ENCODE measurements at regions not wholly inside any gene's neighbourhood (a gene's known extent, or its start where the extent isn't known, plus 50 kb on each side); places are given as distances from the start of the nearest gene placed in this dataset.
"Not testable (repeated sequence)": the region's sequence is repeated elsewhere in the genome, so short reads cannot be mapped to it uniquely, and the experiment has no call there.

DNA sequence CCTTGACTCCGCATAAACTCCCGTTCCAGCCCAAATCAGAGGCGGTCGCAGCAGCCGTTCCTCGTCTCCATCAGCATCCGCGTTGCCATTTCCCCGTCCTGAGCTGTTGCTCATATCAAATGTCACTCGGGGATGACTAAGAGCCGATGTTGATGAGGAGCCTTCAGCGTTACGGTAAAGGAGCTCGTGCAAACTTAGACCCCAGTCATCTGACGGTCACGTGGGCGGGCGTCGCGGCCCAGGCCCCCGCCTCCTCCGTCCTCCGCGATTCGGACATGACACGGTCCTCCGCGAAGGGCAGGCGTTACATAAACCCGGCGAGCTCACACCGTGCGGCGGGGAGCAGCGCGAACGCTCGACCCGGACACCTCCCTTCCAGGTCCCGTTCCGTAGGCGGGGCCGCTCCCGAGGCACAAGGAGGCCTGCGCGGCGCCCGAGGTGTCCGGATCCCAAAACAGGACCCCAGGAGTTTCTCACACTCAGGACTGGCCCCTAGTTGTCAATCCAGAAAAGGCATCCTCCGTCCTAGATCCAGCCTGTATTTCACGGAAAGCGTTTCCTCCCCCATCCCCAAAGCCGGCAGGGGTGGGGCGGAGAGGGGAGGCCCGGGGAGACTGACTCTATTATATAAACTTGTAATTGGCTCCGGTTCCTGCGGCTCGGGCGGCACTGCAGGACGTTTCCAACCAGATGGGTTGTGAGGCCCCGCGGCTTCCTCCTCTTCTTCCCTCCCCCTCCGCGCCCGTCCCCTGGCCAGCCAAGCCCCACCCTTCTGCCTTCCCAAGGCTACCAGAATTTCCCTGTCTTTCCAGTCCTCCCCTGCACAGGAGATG, 100.0 kb upstream of the IGF1R start:
- peak in 49 of 51 donors; percentile 8 to 80 (median 50) for DNase-seq

DNA sequence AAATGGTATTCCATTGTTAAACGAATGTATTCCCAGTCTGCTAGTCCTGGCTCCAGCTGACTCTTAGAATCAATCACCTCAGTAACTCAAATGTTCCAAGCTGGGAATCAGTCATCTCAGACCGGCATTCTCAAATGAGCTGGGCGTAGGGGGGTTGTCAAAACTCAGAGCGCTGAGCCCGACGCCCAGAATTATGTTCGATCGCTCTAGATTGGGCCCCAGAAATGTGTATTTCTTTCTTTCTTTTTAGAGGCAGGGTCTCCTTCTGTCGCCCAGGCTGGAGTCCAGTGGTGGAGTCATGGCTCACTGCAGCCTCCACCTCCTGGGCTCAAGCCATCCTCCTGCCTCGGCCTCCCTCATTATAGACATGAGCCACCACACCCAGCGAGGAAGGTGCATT, 99.3 kb upstream of the IGF1R start:
- DNase-seq = no peak

DNA sequence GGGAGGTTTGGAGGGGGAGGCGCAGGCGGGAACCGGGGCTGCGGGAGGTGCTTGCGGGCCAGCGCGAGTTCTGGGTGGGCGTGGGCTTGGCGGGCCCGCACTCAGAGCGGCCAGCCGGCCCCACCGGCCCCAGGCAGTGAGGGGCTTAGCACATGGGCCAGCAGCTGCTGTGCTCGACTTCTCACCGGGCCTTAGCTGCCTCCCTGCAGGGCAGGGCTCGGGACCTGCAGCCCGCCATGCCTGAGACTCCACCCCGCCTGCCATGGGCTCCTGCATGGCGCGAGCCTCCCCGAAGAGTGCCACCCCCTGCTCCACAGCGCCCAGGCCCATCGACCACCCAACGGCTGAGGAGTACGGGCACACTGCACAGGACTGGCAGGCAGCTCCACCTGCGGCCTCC, 98.6 kb upstream of the IGF1R start:
- DNase-seq = no peak

DNA sequence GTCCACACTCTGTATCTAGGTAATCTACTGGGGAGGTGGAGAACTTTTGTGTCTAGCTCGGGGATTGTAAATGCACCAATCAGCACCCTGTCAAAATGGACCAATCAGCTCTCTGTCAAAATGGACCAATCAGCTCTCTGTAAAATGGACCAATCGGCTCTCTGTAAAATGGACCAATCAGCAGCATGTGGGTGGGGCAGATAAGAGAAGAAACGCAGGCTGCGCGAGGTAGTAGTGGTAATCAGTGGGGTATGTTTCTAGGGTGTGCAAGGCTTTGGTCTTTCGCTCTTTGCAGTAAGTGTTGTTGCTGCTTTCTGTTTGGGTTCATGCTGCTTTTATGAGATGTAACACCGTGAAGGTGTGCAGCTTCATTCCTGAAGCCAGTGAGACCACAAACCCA, 98.0 kb upstream of the IGF1R start:
- DNase-seq = not testable (repeated sequence)

DNA sequence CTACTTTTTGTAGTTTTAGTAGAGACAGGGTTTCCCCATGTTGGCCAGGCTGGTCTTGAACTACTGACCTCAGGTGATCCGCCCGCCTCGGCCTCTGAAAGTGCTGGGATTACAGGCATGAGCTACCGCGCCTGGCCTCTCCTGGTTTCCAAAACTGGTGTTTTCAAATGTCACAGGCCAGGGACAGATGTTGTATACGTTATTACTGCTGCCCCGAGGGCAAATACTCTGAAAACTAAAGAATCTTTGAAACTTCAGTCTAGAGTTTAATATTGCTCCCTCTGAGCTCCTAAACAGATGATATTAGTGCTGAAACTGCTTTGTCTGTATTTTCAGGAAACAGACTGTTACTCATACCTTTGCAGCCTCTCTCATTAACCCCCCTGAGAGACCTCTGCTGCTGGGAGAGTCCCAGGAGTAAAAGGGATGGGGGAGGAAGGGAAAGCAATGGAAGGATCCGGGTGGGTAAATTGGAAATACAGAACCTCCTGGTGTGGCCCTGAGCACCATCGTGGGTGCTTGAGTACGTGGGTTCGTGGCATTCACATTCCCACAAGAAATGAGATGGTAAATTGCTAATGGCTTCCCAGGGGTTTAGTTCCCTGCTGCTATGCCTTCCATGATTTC, 96.3 kb upstream of the IGF1R start:
- no peak for DNase-seq

DNA sequence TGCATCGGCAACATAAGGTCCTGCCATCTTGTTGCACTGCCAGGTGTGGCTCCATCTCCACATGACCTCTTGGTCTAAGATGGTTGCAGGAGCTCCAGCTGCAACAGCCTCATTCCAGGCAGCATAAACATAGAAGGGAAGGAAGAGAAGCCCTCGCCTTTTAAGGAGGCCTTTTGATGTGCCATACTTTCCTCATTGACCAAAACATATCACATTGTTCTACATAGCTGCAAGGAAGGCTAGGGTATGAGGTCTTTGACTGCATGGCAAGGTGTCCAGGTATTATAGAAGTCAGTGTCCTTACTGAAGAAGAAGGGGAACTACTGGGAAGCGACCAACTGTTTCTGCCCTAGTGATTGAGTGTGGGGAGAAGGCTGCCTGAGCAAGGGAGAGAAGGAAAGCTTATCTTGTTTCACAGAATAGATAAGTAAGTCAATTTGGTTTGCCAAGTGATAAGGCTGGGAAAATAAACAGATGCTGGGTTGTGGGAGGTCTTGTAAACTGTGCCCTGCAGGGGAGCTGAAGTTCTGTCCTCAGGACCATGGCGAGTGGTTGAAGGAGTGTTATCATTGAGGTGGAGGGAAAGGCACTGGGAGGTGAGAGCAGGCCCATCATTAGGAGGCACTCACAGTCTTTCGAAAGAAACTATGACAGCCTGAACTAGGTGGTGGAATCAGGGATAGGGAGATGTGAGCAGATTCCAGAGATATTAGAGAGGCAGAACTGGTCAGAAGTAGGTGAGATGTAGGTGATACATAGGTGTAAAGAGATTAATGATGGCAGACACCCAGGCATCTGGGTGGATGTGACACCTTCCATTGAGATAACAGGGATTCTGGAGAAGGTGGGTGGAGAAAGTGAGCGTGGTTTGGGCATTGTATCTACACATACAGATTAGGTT, 93.8 kb upstream of the IGF1R start:
- DNase-seq = no peak

DNA sequence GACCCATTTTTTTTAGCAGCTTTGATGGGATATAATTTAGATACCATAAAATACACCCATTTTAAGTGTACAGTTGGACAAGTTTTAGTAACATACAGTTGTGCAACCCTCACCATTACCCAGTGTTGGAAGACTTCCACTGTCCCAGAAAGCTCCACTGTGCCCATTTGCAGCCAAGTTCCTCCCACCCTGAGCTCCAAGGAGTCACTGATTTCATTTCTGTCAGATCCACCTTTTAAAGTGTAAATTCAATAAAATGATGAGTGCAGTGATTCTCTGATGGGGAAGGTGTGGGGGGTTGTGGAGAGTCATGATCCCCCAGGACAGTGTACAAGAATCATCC, 93.2 kb upstream of the IGF1R start:
- no peak for DNase-seq

DNA sequence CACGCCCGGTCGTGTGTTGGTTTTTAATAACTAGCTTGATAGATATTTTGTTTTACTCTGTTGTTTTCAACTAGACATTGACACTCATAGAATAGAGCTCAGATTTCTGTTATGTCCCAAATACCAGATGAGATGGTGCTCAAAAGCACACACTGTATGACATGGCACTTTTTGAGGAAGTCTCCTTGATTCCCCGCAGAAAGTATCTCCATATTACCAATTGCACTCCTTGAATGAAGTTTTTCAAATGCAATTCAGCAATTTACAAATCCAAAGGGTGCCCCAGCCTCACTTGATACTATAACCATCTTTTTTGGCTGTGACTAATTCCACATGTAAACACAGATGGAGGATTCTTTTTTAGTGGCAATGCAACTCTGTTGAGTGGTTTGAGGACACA, 92.0 kb upstream of the IGF1R start:
- DNase-seq = no peak

DNA sequence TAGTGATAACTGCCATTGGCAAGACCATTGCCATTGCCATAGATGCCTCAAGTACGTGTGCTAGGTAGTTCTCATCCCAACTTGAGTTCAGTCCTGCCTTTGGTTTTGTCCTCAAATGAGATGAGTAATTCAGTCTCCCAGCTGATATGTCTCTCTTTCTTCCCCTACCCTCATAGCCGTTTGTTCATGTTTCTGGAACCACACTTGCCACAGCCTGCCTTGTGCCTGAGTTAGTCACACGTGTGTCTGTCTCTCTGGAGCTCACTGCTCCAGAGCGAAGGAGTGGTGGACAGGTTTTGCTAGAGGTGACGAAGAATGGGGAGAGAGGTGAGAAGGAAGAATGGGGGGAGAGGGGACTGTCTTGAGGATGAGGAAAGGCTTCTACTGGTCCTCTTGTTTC, 88.0 kb upstream of the IGF1R start:
- DNase-seq = no peak

DNA sequence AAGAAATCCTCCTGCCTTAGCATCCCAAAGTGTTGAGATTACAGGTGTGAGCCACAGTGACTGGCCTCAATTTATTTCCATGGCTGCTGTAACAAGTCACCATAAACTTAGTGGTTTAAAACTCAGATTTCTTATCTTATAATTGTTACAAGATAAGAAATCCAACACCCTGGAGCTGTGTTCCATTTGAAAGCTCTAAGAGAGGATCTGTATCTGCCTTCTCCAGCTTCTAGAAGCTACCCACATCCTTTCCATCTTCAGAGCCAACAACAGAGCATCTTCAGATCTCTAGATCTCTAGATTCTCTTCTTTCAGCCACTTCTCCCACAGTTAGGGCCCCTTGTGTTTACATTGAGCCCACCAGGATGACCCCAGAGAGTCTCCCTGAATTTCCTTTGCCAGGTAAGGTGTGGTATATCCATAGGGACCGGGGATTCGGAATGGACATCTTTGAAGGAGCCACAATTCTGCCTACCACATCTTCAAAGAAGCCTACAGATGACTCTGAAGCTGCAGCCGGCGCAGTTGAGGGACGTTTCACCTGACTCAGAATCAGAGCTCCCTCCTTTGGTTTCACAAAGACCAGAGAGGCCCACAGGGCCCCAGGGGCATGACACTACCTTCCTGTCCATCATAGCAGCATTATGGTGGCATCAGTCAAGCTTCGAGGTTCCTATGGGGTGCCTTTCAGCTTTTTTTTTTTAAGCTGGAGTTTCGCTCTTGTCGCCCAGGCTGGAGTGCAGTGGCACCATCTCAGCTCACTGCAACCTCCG, 87.0 kb upstream of the IGF1R start:
- no peak for DNase-seq

DNA sequence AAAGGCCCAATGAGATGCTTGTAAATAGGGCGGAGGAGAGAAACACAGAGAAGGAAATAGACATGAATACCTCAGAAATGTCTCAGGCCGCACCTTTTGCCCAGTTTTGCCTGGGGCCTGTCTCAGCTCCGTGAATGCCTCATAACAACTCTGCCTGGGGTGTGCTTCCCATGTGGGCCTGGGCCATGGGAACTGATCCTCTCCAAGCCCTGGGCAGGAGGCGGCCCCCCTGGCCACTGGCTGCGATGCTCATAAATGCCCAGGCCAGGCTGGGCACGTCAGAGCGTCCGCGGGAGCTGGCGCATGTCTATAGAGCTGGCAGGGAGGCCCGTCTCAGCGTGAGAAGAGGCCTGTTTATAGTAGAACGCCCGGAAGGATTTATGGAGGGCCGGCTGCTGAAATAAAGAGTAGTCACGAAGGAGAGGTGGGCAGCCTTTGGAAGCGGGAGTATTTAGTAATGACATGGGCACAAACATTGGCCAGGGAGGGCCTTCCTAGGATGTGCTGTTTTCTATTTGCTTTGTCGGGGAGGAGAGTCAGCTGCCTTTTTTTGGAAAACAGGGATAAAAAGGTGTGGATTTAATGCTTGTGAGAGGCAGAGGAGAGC, 85.9 kb upstream of the IGF1R start:
- no peak for DNase-seq

DNA sequence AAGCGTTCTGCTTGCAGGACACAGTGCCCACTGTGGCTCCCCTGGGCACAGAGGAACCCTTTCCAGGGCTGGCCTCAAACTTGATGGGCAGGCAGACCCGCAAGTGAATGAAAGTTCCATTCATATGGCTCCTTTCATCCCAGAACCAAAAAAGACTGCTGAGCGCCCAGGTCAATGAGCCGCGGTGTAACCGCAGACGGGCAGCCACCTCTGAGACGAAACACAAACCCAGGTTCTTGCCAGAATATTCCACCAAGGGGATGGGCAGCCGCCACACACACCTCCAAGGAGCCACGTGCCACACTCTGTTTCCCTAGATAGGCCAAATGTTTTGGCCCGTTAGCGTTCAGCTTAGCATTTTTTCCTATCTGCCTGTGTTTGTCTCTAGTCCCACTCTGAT, 82.8 kb upstream of the IGF1R start:
- no peak for DNase-seq

DNA sequence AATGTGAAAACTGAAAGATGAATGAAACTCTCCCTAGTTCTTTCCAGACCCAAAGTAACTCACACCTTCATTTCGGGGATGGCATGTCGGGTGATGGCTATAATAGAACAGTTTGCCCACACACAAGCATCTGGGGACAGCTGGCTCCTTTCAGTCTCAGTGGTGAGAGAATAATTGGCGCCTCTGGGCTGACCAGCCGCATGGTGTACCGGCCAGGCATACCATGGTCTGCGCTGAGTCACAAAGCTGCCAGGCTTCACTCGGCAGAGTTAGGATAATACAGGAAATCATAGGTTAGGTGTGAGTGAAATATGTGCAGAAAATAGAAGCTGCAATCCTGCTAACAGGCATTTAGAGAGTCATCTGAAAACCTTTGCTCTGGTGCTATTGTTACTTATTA, 80.4 kb upstream of the IGF1R start:
- DNase-seq = no peak

DNA sequence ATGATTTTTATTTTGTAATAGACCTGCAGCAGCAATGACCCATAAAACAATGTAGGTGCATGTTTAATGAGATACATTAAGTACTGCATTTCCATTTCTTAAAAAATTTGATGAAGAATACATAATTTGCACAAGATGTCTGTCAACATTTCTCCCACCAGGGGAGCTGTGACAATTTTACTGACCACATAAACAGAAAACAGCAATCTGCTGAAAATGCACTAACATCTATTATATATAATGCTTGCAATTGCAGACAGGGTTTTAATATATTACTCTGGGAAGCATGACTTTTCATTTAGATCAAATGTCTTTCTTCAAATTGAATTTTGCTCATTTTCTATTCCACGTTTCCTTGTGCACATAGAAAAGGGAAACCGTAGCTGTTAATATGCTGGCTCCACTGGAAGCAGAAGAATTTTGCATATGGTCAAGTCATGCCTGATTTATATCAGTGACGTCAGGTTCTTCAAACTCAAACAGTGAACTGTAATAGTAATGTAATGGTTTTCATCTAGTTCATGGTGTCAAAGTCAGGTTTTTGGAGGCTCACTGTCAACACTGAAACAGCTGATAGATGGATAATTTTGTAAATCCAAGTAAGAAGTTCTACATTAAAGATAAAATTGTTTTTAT, 79.8 kb upstream of the IGF1R start:
- DNase-seq = no peak

DNA sequence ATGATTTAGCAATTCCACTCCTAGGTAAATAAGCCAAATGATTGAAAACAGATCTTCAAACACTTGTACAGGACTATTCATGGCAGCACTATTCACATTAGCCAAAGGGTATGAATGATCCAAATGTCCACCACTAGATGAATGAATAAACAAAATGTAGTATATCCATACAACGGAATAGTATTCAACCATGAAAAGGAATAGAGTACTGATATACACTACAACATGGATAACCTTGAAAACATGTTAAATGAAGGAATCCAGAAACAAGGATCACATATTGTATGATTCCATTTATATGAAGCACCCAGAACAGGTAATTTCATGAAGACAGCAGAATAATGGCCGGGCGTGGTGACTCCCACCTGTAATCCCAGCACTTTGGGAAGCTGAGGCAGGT, 78.2 kb upstream of the IGF1R start:
- DNase-seq = no peak

DNA sequence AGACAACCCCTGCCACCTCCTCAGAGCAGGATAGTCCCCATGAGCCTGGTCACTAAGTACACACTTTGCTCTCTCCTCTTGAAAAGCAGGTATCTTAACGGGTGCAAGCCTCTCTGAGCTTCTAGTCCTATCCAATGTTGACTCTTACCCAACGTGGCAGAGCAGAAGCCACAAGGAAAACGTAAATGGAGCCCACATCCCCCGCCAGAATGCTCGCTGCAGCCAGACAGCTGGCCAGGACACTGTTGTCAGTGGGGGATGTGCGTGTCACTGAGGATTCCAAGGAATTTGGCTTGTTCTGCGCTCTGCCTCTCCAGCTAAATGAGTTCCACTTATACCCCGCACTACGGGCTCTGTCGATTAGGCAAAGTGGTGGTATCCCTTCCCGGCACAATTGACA, 67.8 kb upstream of the IGF1R start:
- DNase-seq = no peak

DNA sequence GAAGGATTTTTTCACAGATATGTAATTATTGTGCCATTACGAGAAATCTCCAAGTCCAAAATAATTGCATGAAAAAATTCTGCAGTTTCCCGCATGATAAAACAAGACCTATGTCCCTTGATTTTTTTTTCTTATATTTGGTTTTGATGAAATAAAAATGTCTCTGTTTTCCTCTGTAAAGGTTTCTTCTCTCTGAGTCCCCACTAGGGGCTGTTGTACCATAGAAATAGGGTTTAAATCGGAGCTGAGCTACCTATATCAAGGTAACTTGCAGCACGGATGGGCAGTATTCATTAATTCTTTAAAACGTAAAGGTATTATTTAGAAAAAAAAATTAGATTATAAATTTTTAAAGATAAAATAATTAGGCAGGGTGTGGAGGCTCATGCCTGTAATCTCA, 66.6 kb upstream of the IGF1R start:
- DNase-seq = no peak

DNA sequence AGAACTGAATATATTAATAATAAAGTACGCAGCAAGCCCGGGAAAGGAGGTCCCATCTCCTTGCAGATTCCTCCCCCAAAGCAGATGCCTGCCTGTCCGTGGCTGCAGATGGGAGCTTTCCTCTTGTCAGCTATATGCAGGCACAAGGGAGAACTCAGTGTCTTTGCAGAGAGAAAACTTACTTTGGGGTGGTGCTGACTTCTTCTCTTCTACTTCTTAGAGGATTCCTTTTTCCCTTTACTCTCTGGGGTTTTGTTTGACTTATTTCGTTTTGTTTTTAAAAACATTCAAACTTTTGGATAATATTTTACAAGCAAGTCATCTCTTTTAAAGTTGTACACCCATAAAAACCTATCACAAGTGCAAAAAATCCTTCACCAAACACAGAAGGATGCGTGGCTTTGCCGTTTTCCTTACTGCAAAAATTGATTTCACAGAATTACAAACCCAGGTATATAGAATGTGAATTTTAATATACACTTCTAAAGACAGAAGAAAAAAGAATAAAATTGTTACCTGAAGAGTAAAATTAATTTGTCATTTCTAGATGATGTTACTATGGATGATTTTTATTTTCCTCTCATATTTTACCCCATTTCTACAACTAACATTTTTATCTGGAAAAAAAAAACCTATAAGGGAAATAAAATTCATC, 65.3 kb upstream of the IGF1R start:
- no peak for DNase-seq

DNA sequence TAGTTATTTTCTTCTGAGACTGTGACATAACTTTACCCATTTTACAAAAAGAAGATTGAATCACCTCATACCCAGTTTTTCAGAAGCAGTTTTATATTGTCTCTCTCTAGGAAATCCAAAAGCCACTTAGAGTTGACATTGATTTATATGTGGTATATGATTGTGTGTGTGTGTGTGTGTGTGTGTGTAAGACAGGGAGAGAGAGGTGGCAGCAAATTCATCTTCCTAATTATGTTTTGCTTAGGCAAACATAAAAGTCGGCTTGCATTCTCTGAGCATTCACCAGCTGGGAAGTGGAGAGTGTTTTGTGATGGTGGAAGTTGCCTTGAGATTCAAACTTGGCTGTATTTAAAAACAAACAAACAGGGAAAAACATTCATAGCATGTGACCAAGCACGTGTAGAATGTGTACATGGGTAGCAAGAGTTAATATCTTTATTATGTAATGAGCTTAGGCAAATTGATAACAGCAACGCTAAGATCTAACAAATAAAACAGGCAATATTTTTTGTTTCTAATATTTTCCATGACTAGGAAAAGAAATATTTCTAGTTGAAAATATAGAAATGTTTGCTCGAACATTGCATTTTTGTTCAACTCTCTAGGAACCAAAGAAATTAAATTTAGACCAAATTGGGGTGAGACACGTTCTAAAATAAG, 64.4 kb upstream of the IGF1R start:
- DNase-seq = no peak

DNA sequence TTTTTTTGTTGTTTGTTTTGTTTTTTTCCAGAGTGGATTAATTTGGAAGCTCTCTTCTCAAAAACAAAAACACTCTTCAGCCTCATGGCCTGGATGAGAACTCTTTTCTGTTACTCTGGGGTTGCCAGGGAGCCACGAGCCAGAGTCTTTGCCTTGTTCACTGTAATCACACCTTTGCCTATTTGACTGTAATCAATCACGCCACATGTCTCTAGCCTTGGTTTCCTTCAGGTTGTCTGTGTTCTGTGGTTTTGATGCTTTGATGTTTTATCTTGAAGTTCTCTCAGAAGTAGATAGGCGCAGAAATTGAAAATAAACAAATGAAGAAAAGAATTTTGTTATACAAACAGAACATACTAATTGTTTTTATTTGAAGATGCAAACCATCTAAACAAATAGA, 62.3 kb upstream of the IGF1R start:
- no peak for DNase-seq

Data from hypothalamus (tissue), 51 donors.